Lower leg skin (tissue), 4 donors: ENCODE measurements at regions not wholly inside any gene's neighbourhood (a gene's known extent, or its start where the extent isn't known, plus 50 kb on each side); places are given as distances from the start of the nearest gene placed in this dataset.

Experiments used
- DNase-seq, 2 donors: peaks; one replicate each; pipeline ENCODE4 v3.0.0-alpha.2; 2019; ENCODE audit warnings: low spot score in 2 of 2
- H3K4me3 ChIP-seq: fragments of 200-600 bp; sonication (generic); 2 replicates; pipeline ENCODE4 v1.5.1; 2017; ENCODE audit warnings: mild to moderate bottlenecking, low read depth; ENCODE audit not compliant: poor library complexity, severe bottlenecking
- CTCF ChIP-seq, 3 donors: fragments of 450-650 bp; IDR thresholded peaks; one replicate each; pipeline ENCODE4 v1.5.1; 2016; ENCODE audit warnings: antibody characterized with exemption in 3 of 3, mild to moderate bottlenecking in 3 of 3, moderate library complexity in 2 of 3
- POLR2A ChIP-seq, 2 donors: fragments of 450-650 bp; IDR thresholded peaks; one replicate each; pipeline ENCODE4 v1.6.1; 2016 to 2017; ENCODE audit warnings: antibody characterized with exemption in 2 of 2, mild to moderate bottlenecking in 1 of 2, moderate library complexity in 1 of 2
- WGBS, 2 donors: methylation state at CpG; one replicate each; pipeline ENCODE4 v1.1.5; 2018; 5-methylcytosine and 5-hydroxymethylcytosine counted together
- intact Hi-C: fragments of 100-400 bp; cut with DNase I; formaldehyde crosslinking; loops from one replicate; pipeline ENCODE4 v1.15.0; 2023; ENCODE audit warnings: low total_unique reads

GRCh38 chr18:10121786-10122515 is 208.1 kb downstream of the VAPA start:
- DNase-seq: no peak
- no peak overlapping the region for H3K4me3 ChIP-seq
- no peak for TF ChIP-seq POLR2A (IDR thresholded peaks at IDR 0.05)
- no peak for TF ChIP-seq CTCF (IDR thresholded peaks at IDR 0.05)
- 36 to 38% methylated on average over 11 of the region's 11 CpGs for WGBS, 2 donors
- intact Hi-C loops: no loop called here

GRCh38 chr18:10122988-10123950 is 209.5 kb downstream of the VAPA start:
- TF ChIP-seq POLR2A (IDR thresholded peaks at IDR 0.05): no peak
- TF ChIP-seq CTCF (IDR thresholded peaks at IDR 0.05): no peak
- DNase-seq: no peak
- no peak overlapping the region for H3K4me3 ChIP-seq
- WGBS, 2 donors: 68 to 71% methylated on average over 19 of the region's 19 CpGs
- intact Hi-C loops: no loop called here

- WGBS, 2 donors: 92 to 95% methylated on average over 9 of the region's 9 CpGs
- no peak for DNase-seq
- intact Hi-C loops: no loop called here
- TF ChIP-seq CTCF (IDR thresholded peaks at IDR 0.05) (no peak), POLR2A (IDR thresholded peaks at IDR 0.05) (no peak)
- no peak overlapping the region for H3K4me3 ChIP-seq
These were observed 210.3 kb downstream of the VAPA start for GRCh38 chr18:10124071-10124470.

GRCh38 chr18:10124557-10124956 is 210.7 kb downstream of the VAPA start:
- WGBS, 2 donors: 60 to 89% methylated on average over 4 of the region's 4 CpGs
- no peak for DNase-seq
- no peak overlapping the region for H3K4me3 ChIP-seq
- intact Hi-C loops: no loop called here
- TF ChIP-seq POLR2A (IDR thresholded peaks at IDR 0.05) (no peak), CTCF (IDR thresholded peaks at IDR 0.05) (no peak)

GRCh38 chr18:10124967-10125366 is 211.2 kb downstream of the VAPA start:
- DNase-seq: no peak
- H3K4me3 ChIP-seq: no peak overlapping the region
- WGBS, 2 donors: 62 to 71% methylated on average over 3 of the region's 3 CpGs
- TF ChIP-seq POLR2A (IDR thresholded peaks at IDR 0.05): no peak
- TF ChIP-seq CTCF (IDR thresholded peaks at IDR 0.05): no peak
- intact Hi-C loops: no loop called here
